Lung (tissue), 11 donors: ENCODE measurements at regions not wholly inside any gene's neighbourhood (a gene's known extent, or its start where the extent isn't known, plus 50 kb on each side); places are given as distances from the start of the nearest gene placed in this dataset.
A peak's percentile ranks its signal among the peaks of the same experiment; 100 is the strongest.

Experiments
- ATAC-seq: fragments of 200-7000 bp; cut with Tn5 transposase; one replicate; pipeline ENCODE4 v1.9.1; 2020; ENCODE audit warnings: moderate number of reproducible peaks; ENCODE audit not compliant: insufficient read depth, low FRiP score
- DNase-seq, 3 donors: peaks; one replicate each; pipeline ENCODE4 v3.0.0-alpha.2; 2013 to 2017
- H3K27ac ChIP-seq, 2 donors: one replicate each; pipeline ENCODE4 v1.5.1; 2013; ENCODE audit warnings: mild to moderate bottlenecking in 2 of 2, moderate library complexity in 2 of 2, control low read depth in 1 of 2, inconsistent platforms in 1 of 2, low read depth in 1 of 2, low read length in 1 of 2
- H3K27me3 ChIP-seq, 3 donors: one replicate each; pipeline ENCODE4 v1.5.1; 2013; ENCODE audit warnings: low read length in 2 of 3; ENCODE audit not compliant: control insufficient read depth in 3 of 3, insufficient read depth in 3 of 3
- H3K36me3 ChIP-seq, 4 donors: one replicate each; pipeline ENCODE4 v1.5.1; 2013; ENCODE audit warnings: low read length in 4 of 4, mild to moderate bottlenecking in 1 of 4, moderate library complexity in 1 of 4; ENCODE audit not compliant: control insufficient read depth in 4 of 4, insufficient read depth in 4 of 4
- H3K4me1 ChIP-seq, 5 donors: one replicate each; pipeline ENCODE4 v1.5.1; 2013; ENCODE audit warnings: low read length in 5 of 5, mild to moderate bottlenecking in 2 of 5, moderate library complexity in 1 of 5; ENCODE audit not compliant: control insufficient read depth in 5 of 5, insufficient read depth in 5 of 5
- H3K4me3 ChIP-seq: one replicate; pipeline ENCODE4 v1.5.1; 2013; ENCODE audit warnings: mild to moderate bottlenecking, control low read depth, moderate library complexity
- H3K9ac ChIP-seq, 2 donors: one replicate each; pipeline ENCODE4 v1.5.1; 2013; ENCODE audit warnings: low read length in 2 of 2, control low read depth in 1 of 2; ENCODE audit not compliant: insufficient read depth in 1 of 2
- H3K9me3 ChIP-seq, 4 donors: one replicate each; pipeline ENCODE4 v1.5.1; 2013; ENCODE audit warnings: low read length in 3 of 4, mild to moderate bottlenecking in 1 of 4, moderate library complexity in 1 of 4; ENCODE audit not compliant: control insufficient read depth in 4 of 4, insufficient read depth in 3 of 4
- CTCF ChIP-seq: IDR thresholded peaks from 2 replicates; pipeline ENCODE4 v1.5.1; 2012; ENCODE audit warnings: mild to moderate bottlenecking; ENCODE audit errors: control extremely low read depth, extremely low read depth
- WGBS, 2 donors: extraction: QIAGEN DNeasy Blood & Tissue Kit; methylation state at CpG; one replicate each; pipeline ENCODE4 v1.1.7; 2013; 5-methylcytosine and 5-hydroxymethylcytosine counted together
- donor health status: control.
- donor health status: control.
- donor health status: Bipolar disorder and iron deficiency.
- donor health status: healthy.
- donor health status: DM: yes; HTN: yes; CAD: no.

- H3K36me3 ChIP-seq = no peaks in the 10 kb centered on the region
These were observed 214.7 kb downstream of the PHLDA1 start for GRCh38 chr12:75816897-75817296.

DNA sequence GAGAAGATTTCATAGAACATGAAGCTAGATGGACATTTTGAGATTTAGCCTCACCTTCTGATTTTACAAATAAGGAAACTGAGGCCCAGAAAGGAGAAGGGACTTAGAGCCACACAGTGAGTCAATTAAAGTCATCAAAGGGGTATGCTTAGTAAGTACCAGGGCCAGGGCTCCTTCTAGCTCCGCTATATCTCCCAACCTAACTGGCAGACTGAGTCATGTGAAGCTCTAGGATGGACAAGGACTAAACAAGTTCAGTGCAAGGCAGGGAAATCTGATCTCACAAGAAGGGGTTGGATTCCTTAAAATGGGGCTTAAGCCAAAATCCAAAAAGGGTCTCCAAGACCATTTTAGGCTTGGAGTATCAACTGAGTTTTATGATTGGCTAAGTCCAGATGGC is 215.8 kb downstream of the PHLDA1 start:
- no peak overlapping the region for H3K4me3 ChIP-seq
- H3K36me3 ChIP-seq = no peaks in the 10 kb centered on the region
- ATAC-seq (no peak), DNase-seq (no peak)
- H3K27ac ChIP-seq = peak overlapping the region in 1 of 2 donors; percentile 64
- TF ChIP-seq CTCF = no peak
- peak overlapping the region in 1 of 2 donors; percentile 1 for H3K9ac ChIP-seq
- H3K4me1 ChIP-seq = peaks cover 0 to 15% (median 14%) of the 10 kb centered on the region in 5 donors
- no peaks in the 10 kb centered on the region for H3K27me3 ChIP-seq
- no peaks in the 10 kb centered on the region for H3K9me3 ChIP-seq
- WGBS, 2 donors = 92 to 97% methylated on average over 1 of the region's 1 CpG

More at GRCh38 chr12:75816897-75817296, 214.7 kb downstream of the PHLDA1 start:
- WGBS, 2 donors = 10 to 17% methylated on average over 1 of the region's 1 CpG
- TF ChIP-seq CTCF = no peak
- Histone ChIP-seq H3K9me3 (no peaks in the 10 kb centered on the region), H3K4me3 (no peak overlapping the region), H3K27ac (no peak overlapping the region), H3K9ac (no peak overlapping the region), H3K4me1 (peaks cover 0 to 24% (median 15%) of the 10 kb centered on the region in 5 donors), H3K27me3 (no peaks in the 10 kb centered on the region)
- ATAC-seq (no peak), DNase-seq (no peak)

GRCh38 chr12:75814851-75815754 is 216.5 kb downstream of the PHLDA1 start:
- no peaks in the 10 kb centered on the region for H3K27me3 ChIP-seq
- H3K9ac ChIP-seq = peak overlapping the region in 1 of 2 donors; percentile 1
- H3K9me3 ChIP-seq = no peaks in the 10 kb centered on the region
- peaks cover 0 to 15% (median 9%) of the 10 kb centered on the region in 5 donors for H3K4me1 ChIP-seq
- ATAC-seq (peak; percentile 37), DNase-seq (peak; percentile 66 to 96 (median 93))
- no peak for TF ChIP-seq CTCF
- H3K4me3 ChIP-seq = no peak overlapping the region
- H3K36me3 ChIP-seq = no peaks in the 10 kb centered on the region
- WGBS, 2 donors = 59 to 65% methylated on average over 6 of the region's 6 CpGs
- H3K27ac ChIP-seq = peak overlapping the region; percentile 1 to 64
